Neural cell (in vitro differentiated cells): ENCODE measurements at regions not wholly inside any gene's neighbourhood (a gene's known extent, or its start where the extent isn't known, plus 50 kb on each side); places are given as distances from the start of the nearest gene placed in this dataset.

Experiments used
- CTCF ChIP-seq: fragments of 450-650 bp; IDR thresholded peaks from 2 replicates; pipeline ENCODE4 v1.5.1; 2014; ENCODE audit warnings: antibody characterized with exemption, mild to moderate bottlenecking, moderate library complexity; ENCODE audit not compliant: poor library complexity, severe bottlenecking
- EP300 ChIP-seq: fragments of 450-650 bp; conservative IDR thresholded peaks from 2 replicates; pipeline ENCODE4 v1.6.1; 2014; ENCODE audit warnings: antibody characterized with exemption, mild to moderate bottlenecking, moderate library complexity; ENCODE audit not compliant: poor library complexity, severe bottlenecking
- EZH2 ChIP-seq: fragments of 200-600, 300-800 bp; shearing (Covaris generic), sonication (generic); IDR thresholded peaks from 2 replicates; pipeline ENCODE4 v1.6.1; 2014; ENCODE audit warnings: antibody characterized with exemption, low read length, borderline replicate concordance, mild to moderate bottlenecking; ENCODE audit not compliant: insufficient read depth, poor library complexity, severe bottlenecking
- POLR2AphosphoS5 ChIP-seq: IDR thresholded peaks from 2 replicates; pipeline ENCODE4 v1.6.1; 2012
- SMC3 ChIP-seq: fragments of 450-650 bp; conservative IDR thresholded peaks from 2 replicates; pipeline ENCODE4 v1.6.1; 2014; ENCODE audit warnings: antibody characterized with exemption, mild to moderate bottlenecking, moderate library complexity; ENCODE audit not compliant: poor library complexity

DNA sequence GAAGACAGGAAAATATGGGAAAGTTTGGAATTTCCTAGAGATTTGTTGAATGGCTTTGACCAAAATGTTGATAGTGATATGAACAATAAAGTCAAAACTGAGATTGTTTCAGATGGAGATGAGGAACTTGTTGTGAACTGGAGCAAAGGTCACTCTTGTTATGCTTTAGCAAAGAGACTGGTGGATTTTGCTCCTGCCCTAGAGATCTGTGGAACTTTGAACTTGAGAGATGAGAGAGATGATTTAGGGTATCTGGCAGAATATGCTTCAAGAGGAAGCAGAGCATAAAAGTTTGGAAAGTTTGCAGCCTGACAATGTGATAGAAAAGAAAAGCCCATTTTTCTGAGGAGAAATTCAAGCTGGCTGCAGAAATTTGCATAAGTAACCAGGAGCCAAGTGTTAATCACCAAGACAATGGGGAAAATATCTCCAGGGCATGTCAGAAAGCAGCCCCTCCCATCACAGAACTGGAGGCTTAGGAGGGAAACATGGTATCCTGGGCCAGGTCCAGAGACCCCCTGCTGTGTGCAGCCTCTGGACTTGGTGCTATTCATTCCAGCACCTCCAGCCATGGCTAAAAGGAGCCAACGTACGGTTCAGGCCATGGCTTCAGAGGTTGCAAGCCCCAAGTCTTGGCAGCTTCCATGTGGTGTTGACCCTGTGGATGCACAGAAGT, 114.3 kb upstream of the STARD4 start:
- TF ChIP-seq POLR2AphosphoS5 (no peak), EZH2 (no peak), SMC3 (no peak), EP300 (no peak), CTCF (no peak)
